HG02943 (cell line): ENCODE measurements at regions not wholly inside any gene's neighbourhood (a gene's known extent, or its start where the extent isn't known, plus 50 kb on each side); places are given as distances from the start of the nearest gene placed in this dataset.
"Not testable (repeated sequence)": the region's sequence is repeated elsewhere in the genome, so short reads cannot be mapped to it uniquely, and the experiment has no call there.

Source experiments
- ATAC-seq: cut with Tn5 transposase; IDR thresholded peaks from one replicate; pipeline ENCODE4 v1.9.1; 2021; ENCODE audit warnings: mild to moderate bottlenecking, low read depth, moderate library complexity; ENCODE audit not compliant: unreplicated experiment

DNA sequence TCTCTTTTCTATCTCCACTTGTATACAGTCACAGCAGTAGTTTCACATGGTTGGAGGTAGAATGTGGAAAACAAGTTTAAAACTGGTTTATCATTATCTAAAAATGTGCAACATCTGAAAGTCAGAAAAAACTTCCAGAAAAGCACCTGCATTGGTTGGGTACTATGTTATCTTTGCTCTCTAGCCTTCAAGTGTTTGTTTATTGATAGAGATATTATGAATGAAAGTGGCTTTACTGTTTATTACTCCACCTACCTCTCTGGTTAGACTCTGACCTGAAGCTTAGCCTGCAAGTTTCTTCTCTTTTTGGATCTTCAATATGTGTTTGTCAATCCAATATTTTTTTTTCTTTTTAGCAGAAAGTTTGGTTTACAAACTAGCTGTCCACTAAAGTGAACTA lies 2161.4 kb upstream of the RAG2 start:
- no peak for ATAC-seq

DNA sequence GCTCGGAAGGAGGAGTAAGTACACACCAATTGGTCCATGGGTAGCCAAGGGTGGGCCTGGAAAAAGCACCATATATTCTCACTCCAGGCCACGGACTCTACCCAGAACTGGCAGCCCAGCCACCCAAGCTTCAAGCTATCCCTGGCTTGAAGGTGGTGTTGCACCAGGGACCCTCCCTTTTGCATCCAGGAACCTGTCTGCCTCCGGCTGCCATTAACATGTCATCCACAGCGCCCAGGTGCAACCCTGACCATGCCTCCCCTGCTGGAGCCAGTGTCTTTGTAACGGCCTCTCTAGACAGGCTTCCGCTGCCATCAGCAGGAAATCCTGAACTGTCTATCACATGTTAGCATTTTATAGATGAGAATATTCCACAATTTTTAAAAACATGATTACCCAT lies 2158.5 kb upstream of the RAG2 start:
- no peak for ATAC-seq

DNA sequence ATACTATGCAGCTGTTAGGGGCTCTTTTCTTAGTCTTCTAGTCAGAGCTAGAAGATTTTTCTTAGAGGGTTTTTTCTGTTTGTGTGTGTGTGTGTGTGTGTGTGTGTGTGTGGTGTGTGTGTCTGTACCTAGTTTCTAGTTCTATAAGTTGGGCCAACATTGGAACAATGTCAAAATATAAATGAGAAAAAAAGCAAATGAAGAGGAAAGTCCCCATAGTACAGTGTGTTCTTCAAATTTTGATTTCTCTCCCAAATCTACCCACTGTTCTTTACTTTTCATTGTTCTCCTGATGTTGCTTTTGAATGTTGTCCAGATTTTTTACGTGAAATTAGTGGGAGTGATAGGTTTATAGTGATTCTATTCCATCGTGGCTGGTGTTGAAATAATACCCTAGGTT lies 2153.4 kb upstream of the RAG2 start:
- no peak for ATAC-seq

DNA sequence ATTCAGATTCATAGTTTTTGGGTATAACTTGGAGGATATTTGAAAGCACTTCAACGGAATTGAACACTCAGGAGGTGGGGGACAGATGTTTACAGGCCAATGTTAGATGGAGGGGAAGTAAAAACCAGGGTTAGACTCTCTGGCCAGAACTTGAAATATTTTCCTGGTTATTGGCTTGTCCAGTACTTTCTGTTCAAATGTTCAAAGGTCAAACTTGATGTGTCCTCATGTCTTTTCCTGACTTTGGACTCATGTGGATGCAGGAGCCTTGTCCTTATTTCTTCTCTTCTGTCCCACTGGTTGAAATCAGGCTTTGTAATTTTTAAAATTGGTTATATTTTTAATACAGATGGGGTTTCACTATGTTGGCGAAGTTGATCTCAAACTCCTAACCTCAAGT lies 2148.5 kb upstream of the RAG2 start:
- ATAC-seq, result not testable (repeated sequence)

DNA sequence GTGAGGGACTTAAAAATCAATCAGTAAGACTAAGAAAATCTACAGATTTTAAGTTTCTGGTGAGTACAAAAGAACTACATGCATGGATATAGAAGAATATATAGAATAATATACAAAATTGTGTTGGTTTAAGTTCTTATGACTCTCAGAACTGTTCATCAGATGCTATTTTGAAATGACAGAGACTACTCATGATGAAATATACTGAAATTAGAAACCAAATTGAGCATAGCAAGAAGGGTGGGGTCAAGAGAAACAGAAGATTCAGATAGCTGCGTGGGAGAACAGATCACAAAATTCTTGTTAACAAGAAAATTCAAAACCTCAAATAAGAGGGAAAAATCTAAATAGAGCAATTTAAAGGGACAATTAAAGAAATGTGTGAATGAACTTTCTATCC lies 2125.3 kb upstream of the RAG2 start:
- no peak for ATAC-seq

DNA sequence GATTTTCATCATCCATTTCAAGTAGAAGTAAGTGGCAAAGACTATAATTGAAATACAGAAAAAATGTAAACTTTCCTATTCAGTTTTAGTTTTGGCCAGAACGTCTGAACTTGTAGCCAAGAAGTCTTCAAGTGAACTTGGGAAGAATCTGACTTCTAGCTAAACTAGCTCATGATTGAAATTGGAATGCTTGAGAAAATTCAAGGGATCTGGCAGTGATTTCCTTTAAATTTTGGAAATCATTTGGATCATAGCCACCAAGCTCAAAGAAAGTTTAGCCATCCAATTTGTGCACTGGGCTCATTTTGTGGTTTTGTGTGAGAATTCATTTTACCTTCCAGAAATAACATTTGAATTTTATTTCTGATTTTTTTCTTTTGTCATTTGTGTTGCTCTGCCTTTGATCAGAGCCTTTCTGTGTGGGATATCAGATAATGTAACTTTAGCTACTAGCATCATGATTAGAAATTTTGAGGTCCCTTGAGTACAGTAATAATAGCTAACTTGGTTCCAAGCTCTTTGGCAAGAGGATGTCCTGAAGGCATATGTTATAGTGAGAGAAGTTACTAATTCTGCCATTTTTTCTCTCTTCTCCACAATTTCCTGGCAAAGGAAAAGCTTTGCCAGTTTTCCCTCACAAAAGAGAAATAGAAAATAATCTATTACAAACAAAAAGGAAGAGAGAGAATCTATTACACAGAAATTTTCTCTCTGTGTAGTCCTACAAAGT lies 2123.7 kb upstream of the RAG2 start:
- ATAC-seq, result no peak

DNA sequence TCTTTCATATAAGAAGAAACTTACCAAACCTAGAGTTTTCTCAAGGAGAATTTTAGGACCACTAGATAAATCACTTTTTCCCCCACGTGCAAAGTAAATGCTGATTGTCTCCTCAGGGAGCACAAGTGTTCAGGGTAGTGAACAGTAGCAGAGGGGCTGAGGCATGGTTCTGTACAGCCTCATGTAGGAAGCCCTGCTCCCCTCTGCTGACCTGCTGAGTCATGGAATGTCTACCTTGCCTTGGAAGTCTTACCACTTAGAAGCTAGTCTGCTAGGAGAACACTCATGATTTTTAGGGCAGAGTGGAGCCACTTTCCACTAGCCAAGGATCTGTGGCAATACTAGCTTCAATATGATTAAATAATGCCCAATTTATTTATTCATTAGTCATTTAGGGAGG lies 2120.6 kb upstream of the RAG2 start:
- ATAC-seq, result no peak

DNA sequence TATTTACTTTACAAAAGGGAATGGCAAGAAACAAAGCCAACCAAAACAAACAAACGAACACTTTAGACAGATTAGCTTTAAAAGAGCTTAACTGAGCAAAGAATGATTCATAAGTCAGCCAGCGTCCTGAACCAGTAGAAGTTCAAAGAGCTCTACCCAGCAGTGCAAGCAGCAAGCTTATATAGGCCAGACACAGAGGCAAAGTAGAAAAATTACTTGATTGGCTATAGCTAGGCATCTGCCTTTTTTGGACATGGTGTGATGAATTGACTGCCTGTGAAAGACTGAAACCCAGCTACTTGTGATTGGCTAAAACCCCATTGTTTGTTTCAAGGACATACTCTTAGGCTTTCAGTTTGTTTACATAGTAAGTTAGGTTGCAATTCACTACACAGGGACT lies 2120.0 kb upstream of the RAG2 start:
- ATAC-seq, result no peak

DNA sequence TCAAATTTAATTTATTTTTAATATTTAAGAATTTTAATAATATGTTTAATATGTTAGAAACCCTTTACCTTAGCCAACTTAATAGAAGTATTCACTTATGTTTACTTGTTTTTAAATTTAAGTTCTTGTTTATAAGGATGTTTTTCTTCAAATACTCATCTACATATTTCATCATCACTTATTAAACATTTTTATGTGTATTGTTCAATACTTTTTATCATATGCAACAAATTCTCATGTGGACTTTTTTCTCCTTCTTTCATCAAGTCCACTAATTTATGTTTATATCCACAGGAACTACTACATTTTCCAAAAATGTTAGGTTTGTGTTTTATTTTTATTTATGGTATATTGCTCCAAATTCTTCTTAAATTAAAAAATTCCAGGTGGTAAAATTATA lies 2113.1 kb upstream of the RAG2 start:
- no peak for ATAC-seq

DNA sequence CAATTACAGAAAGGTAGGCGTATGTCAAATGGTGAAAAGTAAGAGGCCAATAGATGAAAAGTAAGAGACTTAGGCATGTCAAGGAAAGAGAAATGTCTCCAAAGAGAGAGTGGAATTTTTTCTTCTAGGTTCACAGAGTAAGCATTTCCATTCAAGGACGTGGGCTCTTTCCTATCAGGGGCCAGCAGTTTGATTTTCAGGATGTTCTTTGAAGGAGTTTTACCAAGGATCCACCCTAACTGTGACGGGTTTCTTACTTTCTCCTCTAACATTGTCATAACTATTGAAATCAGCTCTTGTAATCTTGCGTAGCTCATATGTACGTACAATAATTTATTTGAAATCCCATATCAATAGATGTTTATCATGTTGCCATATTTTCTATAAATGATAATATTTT lies 2112.2 kb upstream of the RAG2 start:
- ATAC-seq, result no peak

DNA sequence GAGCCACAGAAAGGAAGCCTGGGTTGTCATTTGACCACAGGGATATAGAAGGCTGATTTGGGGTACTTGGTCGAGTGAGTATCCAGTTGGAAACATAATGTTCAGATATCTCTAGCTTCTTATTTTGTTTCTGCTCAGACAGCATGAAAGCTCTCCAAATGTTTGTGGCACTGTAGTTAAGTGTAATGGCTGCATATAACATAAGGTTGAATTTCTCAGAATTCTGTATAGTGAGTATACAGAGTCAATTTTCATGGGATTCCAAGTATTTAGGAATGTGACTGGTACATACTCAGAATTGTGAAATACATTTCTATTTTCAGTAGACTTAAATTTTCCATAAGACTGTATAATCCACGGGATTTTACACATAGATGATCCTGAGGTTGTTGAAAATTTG lies 2102.1 kb upstream of the RAG2 start:
- ATAC-seq, result no peak

DNA sequence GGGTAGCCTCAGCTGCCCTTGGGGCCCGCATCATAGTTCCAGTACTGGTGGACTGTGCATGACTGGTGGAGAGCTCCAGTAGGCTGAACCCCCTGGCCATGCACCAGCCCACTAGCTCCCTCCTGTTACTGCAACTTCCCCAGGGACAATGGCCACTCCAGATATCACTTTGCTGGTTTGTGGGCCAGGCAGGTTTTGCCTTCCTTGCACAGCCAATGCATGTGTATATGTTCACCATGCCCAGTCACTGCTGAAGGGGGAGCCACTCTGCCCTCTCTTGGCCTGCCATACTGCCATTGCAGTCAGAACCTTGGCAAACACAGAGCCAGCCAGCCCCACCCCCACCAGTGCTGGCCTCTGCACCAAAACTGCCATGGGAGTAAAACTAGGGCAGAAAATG lies 2095.3 kb upstream of the RAG2 start:
- no peak for ATAC-seq

DNA sequence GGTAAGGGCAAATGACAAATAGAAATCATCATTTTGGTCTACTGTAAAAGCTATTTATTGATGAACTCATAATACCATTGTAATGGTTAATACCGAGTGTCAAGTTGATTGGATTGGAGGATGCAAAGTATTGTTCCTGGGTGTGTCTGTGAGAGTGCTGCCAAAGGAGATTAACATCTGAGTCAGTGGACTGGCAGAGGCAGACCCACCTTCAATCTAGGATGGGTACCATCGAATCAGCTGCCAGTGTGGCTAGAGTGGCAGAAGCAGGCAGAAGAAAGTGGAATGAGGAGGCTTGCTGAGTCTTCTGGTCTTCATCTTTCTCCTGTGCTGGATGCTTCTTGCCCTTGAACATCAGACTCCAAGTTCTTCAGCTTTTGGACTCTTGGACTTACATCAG lies 2092.2 kb upstream of the RAG2 start:
- not testable (repeated sequence) for ATAC-seq

DNA sequence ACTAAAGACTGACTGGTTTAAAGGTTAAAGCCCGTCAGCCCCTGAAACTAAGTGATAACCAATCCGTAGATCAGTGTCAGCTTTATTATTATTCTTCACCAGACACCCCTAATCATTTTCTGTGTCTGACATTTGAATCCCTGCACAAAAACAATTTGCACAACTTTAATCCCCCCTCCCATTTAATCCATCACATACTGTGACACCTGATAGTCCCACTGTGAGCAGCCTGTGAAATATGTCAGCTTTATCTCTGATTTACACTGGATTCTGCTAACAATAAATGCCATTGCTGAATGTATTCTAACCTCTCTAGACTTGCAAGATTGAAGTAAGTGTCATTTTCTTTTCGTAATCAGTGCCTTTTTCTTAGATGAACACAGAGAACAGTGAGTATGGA lies 2089.0 kb upstream of the RAG2 start:
- no peak for ATAC-seq

DNA sequence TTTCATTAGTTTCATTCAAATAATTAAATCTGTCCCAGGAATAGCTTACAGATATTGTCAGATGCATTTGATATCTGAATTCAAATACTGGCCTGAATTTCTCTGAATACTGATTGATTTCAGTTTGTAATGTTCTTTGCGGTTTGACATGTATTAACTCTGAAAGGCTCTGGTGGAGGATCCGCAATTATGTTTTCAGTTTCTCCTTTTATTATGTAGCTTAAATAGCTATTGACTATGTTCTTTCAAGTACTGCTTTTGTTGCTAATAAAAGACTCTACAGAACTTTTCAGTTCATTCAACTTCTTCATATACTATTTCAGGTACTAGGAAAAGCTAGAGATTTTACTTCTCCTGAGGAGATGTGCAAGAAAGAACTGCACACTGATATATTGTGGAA lies 2085.4 kb upstream of the RAG2 start:
- no peak for ATAC-seq

DNA sequence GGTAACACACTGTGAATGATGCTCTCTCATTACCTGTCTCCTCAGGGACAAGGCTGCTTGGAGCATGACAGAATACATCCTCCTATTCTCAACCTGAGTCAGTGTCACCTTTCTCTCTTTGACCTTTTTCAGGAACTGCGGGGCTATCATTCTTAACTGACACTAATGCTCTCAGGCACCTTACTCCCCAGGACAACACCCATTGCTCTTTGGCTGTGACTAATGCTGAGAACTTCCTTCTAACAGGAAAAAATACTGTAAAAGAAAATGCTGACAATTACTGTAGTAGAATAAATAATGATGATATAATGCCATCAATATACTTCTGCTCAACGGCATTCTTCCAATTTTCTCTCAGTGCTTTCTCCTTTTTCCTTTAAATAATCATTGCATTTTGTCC lies 2082.7 kb upstream of the RAG2 start:
- no peak for ATAC-seq

DNA sequence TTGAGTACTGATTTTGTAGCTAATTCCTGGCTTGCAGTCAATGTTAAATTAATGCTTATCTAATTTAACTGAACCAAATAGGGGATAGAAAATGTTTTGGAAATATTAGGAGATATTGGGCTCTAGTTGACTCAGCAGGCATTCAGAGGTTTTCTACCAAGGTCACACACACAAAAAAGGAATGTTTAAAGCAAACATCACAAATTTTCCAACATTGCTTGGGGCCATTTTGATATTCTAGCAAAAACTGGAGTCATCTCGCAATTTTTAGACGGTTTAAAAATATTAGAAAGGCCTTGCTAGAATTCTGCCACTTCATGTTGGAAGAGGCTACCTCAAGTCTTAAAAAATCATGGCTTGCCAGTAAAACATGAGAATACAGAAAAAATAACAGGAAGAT lies 2082.1 kb upstream of the RAG2 start:
- ATAC-seq, result no peak

DNA sequence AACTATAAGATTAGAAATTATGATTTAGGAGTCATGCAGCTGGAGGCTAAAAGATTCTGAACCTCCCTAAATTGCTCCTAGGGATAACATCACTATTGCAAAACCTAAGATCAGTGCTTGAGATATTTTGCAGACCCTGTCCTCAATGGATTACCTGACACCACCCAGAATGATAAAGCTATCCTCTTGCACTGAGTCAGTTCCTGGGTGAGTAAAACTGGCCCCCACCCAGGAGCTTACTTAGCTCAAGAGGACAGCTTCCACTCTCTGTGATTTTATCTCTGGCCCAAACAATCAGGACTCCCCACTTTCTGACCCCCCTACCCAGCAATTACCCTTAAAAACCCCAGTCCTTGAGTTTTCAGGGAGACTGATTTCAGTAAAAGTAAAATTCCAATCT lies 2074.4 kb upstream of the RAG2 start:
- no peak for ATAC-seq

DNA sequence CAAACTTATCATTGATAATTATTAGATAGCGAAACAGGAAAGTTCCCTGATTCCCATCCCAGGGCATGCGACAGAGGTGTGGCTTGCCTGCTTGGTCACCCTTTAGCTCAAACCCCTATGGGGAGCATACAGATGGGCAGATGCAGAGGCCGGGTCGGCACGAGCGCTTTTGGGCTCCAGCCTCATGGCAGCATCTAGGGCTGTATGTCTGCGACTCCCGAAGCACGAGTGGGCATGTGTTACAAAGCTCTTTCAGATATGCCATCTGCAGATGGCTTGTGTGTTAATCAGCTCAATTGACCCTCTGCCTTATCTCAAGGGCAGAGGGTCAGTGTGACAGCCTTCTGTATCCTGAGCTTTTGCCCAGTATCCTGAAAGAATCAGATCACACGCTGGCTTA lies 2069.3 kb upstream of the RAG2 start:
- no peak for ATAC-seq

DNA sequence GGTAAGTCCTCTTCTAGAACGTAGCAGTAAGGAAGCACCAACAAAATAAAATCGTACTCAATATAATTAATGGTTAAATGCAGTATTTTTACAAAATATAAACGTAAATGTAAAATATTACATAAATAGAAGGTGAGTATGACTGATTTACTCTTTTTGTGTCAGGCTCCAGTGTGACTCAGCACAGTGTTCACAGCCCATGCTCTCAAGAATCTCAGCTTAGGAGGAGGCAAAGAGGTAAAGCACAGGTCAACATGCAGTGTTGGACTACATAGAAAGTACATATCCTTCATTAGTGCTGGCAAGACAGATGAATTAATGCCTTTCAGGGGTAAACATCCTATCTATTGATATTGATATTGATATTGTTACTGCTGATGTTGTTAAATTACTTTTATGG lies 2050.6 kb upstream of the RAG2 start:
- ATAC-seq, result no peak

DNA sequence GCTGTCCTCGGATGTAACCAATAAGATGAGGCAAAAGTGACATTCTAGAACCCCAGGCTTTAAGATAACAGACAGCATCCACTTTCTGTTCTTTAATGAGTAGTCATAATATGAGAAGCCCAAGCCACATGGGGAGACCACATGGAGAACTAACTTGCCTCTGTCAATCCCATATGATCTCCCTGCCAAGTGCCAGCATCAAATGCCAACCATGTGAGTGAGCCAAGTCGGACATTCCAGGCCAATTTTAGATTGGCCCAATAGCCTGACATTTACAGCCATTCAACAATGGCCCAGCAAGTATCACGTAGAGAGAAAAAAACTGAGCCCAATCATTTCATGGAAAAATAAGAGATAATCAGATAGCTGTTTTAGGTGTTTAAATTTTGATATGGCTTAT lies 2048.3 kb upstream of the RAG2 start:
- ATAC-seq, result no peak

DNA sequence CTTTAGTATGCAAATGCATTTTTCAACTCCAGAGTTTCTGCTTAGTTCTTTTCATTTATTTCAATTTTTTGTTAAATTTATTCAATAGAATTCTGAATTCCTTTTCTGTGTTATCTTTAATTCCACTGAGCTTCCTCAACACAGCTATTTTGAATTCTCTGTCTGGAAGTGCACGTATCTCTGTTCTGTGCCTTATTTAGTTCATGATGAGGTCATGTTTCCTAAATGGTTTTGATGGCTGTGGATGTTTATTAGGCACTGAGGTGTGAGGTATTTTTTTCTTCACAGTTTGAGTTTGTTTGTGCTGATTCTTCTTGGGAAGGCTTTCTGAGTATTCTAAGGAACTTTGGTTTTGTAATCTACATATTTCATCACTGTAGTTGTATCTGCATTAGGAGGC lies 2042.8 kb upstream of the RAG2 start:
- no peak for ATAC-seq

DNA sequence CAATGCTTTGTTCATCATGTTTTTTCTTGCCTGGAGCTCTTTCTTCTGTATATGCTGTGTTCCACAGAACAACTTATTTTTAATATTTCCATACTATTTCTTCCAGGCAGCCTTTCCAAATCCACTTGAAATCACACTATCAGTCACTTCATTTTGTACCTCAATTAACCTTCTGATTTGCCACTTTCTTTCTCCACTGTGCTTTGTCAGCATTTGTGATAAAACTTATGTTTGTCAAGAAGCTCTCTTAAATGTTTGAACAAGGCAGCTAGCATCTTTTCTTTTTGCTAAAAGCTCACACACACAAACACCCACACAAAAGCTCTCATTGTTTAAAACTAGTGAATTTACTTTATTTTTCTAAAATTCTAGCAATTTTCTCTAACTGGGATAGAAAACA lies 2014.7 kb upstream of the RAG2 start:
- no peak for ATAC-seq
